WTC11 (cell line): ENCODE measurements at regions not wholly inside any gene's neighbourhood (a gene's known extent, or its start where the extent isn't known, plus 50 kb on each side); places are given as distances from the start of the nearest gene placed in this dataset.

Experiments
- ATAC-seq: fragments of 200-7000 bp; cut with Tn5 transposase; 2 replicates; pipeline ENCODE4 v1.10.0; 2021; ENCODE audit warnings: mild to moderate bottlenecking, moderate library complexity
- CTCF ChIA-PET: fragments of 300-600 bp; sonication (Branson Sonifier 250); formaldehyde crosslinking; loops from one replicate; lab custom pipeline; 2021; ENCODE audit warnings: antibody characterized with exemption; lab: Charles Lee
- POLR2A ChIA-PET: fragments of 350-600 bp; sonication (Branson Sonifier 250); formaldehyde crosslinking; loops from one replicate; lab custom pipeline; 2021; ENCODE audit warnings: antibody characterized with exemption; lab: Charles Lee
- DNase-seq: peaks from one replicate; pipeline ENCODE4 v3.0.0; 2021; ENCODE audit warnings: low spot score
- H3K27ac Mint-ChIP-seq: 2 replicates; pipeline ENCODE4 v1.8.0; 2021; ENCODE audit warnings: mixed read lengths
- H3K27me3 Mint-ChIP-seq: 2 replicates; pipeline ENCODE4 v1.8.0; 2021; ENCODE audit warnings: low read depth, mild to moderate bottlenecking, moderate library complexity, mixed read lengths
- H3K36me3 Mint-ChIP-seq: 2 replicates; pipeline ENCODE4 v1.8.0; 2021; ENCODE audit warnings: mixed read lengths
- H3K4me1 Mint-ChIP-seq: 2 replicates; pipeline ENCODE4 v1.8.0; 2022; ENCODE audit warnings: mixed read lengths
- H3K4me3 Mint-ChIP-seq: 2 replicates; pipeline ENCODE4 v1.8.0; 2021; ENCODE audit warnings: mild to moderate bottlenecking, moderate library complexity, mixed read lengths
- H3K9me3 Mint-ChIP-seq: 2 replicates; pipeline ENCODE4 v1.8.0; 2021; ENCODE audit warnings: mixed read lengths
- AR ChIP-seq: fragments of 250-450 bp; sonication (Bioruptor Pico); IDR thresholded peaks from 2 replicates; pipeline ENCODE4 v1.9.0; 2021; ENCODE audit warnings: mild to moderate bottlenecking
- ATF3 ChIP-seq: sonication (generic); formaldehyde crosslinking; conservative IDR thresholded peaks from 2 replicates; pipeline ENCODE4 v1.8.1; 2022; ENCODE audit warnings: mild to moderate bottlenecking, missing genetic modification reagents
- E2F1 ChIP-seq: sonication (generic); formaldehyde crosslinking; IDR thresholded peaks from 2 replicates; pipeline ENCODE4 v1.8.0; 2022; ENCODE audit warnings: mild to moderate bottlenecking, missing genetic modification reagents
- E2F4 ChIP-seq: sonication (generic); formaldehyde crosslinking; IDR thresholded peaks from 2 replicates; pipeline ENCODE4 v1.8.1; 2022; ENCODE audit warnings: low read depth, mild to moderate bottlenecking, moderate library complexity, missing genetic modification reagents, borderline replicate concordance
- ELF4 ChIP-seq: sonication (generic); formaldehyde crosslinking; IDR thresholded peaks from 2 replicates; pipeline ENCODE4 v1.8.1; 2022; ENCODE audit warnings: low read depth, mild to moderate bottlenecking, moderate library complexity, missing genetic modification reagents
- ESRRA ChIP-seq: sonication (generic); formaldehyde crosslinking; IDR thresholded peaks from 2 replicates; pipeline ENCODE4 v1.8.1; 2022; ENCODE audit warnings: mild to moderate bottlenecking, missing genetic modification reagents, borderline replicate concordance
- FOXK1 ChIP-seq: sonication (generic); formaldehyde crosslinking; IDR thresholded peaks from 2 replicates; pipeline ENCODE4 v1.8.0; 2022; ENCODE audit warnings: mild to moderate bottlenecking, moderate library complexity, missing genetic modification reagents
- FOXP1 ChIP-seq: sonication (generic); formaldehyde crosslinking; IDR thresholded peaks from 2 replicates; pipeline ENCODE4 v1.8.0; 2022; ENCODE audit warnings: missing genetic modification reagents, mild to moderate bottlenecking, moderate library complexity, borderline replicate concordance
- IRF1 ChIP-seq: sonication (generic); formaldehyde crosslinking; IDR thresholded peaks from 2 replicates; pipeline ENCODE4 v1.8.0; 2023; ENCODE audit warnings: missing genetic modification reagents
- JAZF1 ChIP-seq: fragments of 250-450 bp; sonication (Bioruptor Pico); IDR thresholded peaks from 2 replicates; pipeline ENCODE4 v1.9.0; 2021; ENCODE audit warnings: moderate library complexity, mild to moderate bottlenecking, inconsistent platforms
- JUN ChIP-seq: sonication (generic); formaldehyde crosslinking; IDR thresholded peaks from 2 replicates; pipeline ENCODE4 v1.8.0; 2023; ENCODE audit warnings: mild to moderate bottlenecking, missing genetic modification reagents
- KAT7 ChIP-seq: sonication (generic); formaldehyde crosslinking; IDR thresholded peaks from 2 replicates; pipeline ENCODE4 v1.8.1; 2023; ENCODE audit warnings: missing genetic modification reagents, mild to moderate bottlenecking, borderline replicate concordance
- NR3C1 ChIP-seq: sonication (generic); formaldehyde crosslinking; conservative IDR thresholded peaks from 2 replicates; pipeline ENCODE4 v1.8.1; 2023; ENCODE audit warnings: low read depth, mild to moderate bottlenecking, missing genetic modification reagents
- PRRX2 ChIP-seq: fragments of 250-450 bp; sonication (Bioruptor Pico); IDR thresholded peaks from 2 replicates; pipeline ENCODE4 v1.8.0; 2021; ENCODE audit warnings: mild to moderate bottlenecking
- RELA ChIP-seq: sonication (generic); formaldehyde crosslinking; IDR thresholded peaks from 2 replicates; pipeline ENCODE4 v1.8.1; 2022; ENCODE audit warnings: missing genetic modification reagents, mild to moderate bottlenecking, borderline replicate concordance
- SOX15 ChIP-seq: fragments of 250-450 bp; sonication (Bioruptor Pico); IDR thresholded peaks from 2 replicates; pipeline ENCODE4 v1.9.0; 2021; ENCODE audit warnings: mild to moderate bottlenecking
- STAT6 ChIP-seq: sonication (generic); formaldehyde crosslinking; conservative IDR thresholded peaks from 2 replicates; pipeline ENCODE4 v1.8.1; 2023; ENCODE audit warnings: mild to moderate bottlenecking, low read depth, missing genetic modification reagents, moderate library complexity
- TP53 ChIP-seq: sonication (generic); formaldehyde crosslinking; IDR thresholded peaks from 2 replicates; pipeline ENCODE4 v1.8.1; 2023; ENCODE audit warnings: mild to moderate bottlenecking, missing genetic modification reagents
- USF1 ChIP-seq: sonication (generic); formaldehyde crosslinking; IDR thresholded peaks from 2 replicates; pipeline ENCODE4 v1.8.0; 2022; ENCODE audit warnings: mild to moderate bottlenecking, missing genetic modification reagents
- ZBTB21 ChIP-seq: sonication (generic); formaldehyde crosslinking; IDR thresholded peaks from 2 replicates; pipeline ENCODE4 v1.8.1; 2023; ENCODE audit warnings: mild to moderate bottlenecking, missing genetic modification reagents, borderline replicate concordance
- ZNF512 ChIP-seq: sonication (generic); formaldehyde crosslinking; IDR thresholded peaks from 2 replicates; pipeline ENCODE4 v1.8.1; 2022; ENCODE audit warnings: missing genetic modification reagents, borderline replicate concordance

- peaks cover 73% of the 10 kb centered on the region for H3K9me3 Mint-ChIP-seq
- DNase-seq (no peak), ATAC-seq (no peak)
- CTCF ChIA-PET, result no interaction called here
- H3K4me1 Mint-ChIP-seq, result no peaks in the 10 kb centered on the region
- H3K27me3 Mint-ChIP-seq, result peaks cover 12% of the 10 kb centered on the region; the same call in 1 of the 2 replicates
- POLR2A ChIA-PET, result no interaction called here
- H3K4me3 Mint-ChIP-seq, result no peak overlapping the region
- H3K27ac Mint-ChIP-seq, result no peak overlapping the region
- H3K36me3 Mint-ChIP-seq, result peaks cover 68% of the 10 kb centered on the region
- TF ChIP-seq FOXP1 (CRISPR knock-in tag) (no peak), RELA (no peak), ZNF512 (CRISPR knock-in tag) (no peak), STAT6 (CRISPR knock-in tag) (no peak)
Observed at GRCh38 chr16:6926341-6926740, 406.3 kb upstream of the RBFOX1 start.

GRCh38 chr16:6918646-6919045, 414.0 kb upstream of the RBFOX1 start:
- ATAC-seq (no peak), DNase-seq (no peak)
- H3K4me1 Mint-ChIP-seq, result no peaks in the 10 kb centered on the region
- H3K9me3 Mint-ChIP-seq, result peaks cover 80% of the 10 kb centered on the region
- peaks cover 13% of the 10 kb centered on the region; the same call in 1 of the 2 replicates for H3K27me3 Mint-ChIP-seq
- ChIA-PET CTCF (no interaction called here), POLR2A (no interaction called here)
- H3K27ac Mint-ChIP-seq, result no peak overlapping the region
- H3K4me3 Mint-ChIP-seq, result no peak overlapping the region
- TF ChIP-seq IRF1 (no peak), JUN (CRISPR knock-in tag) (no peak), E2F4 (CRISPR knock-in tag) (no peak), ESRRA (no peak), JAZF1 (no peak), ATF3 (CRISPR knock-in tag) (no peak)
- H3K36me3 Mint-ChIP-seq, result peaks cover 78% of the 10 kb centered on the region

GRCh38 chr16:6916946-6917345, 415.7 kb upstream of the RBFOX1 start:
- no peak overlapping the region for H3K4me3 Mint-ChIP-seq
- H3K4me1 Mint-ChIP-seq, result no peaks in the 10 kb centered on the region
- H3K27ac Mint-ChIP-seq, result no peak overlapping the region
- H3K27me3 Mint-ChIP-seq, result peaks cover 11% of the 10 kb centered on the region; the same call in 1 of the 2 replicates
- peaks cover 82% of the 10 kb centered on the region for H3K36me3 Mint-ChIP-seq
- ChIA-PET CTCF (no interaction called here), POLR2A (no interaction called here)
- DNase-seq (no peak), ATAC-seq (no peak)
- H3K9me3 Mint-ChIP-seq, result peaks cover 84% of the 10 kb centered on the region
- no peak for TF ChIP-seq ZBTB21
- TF ChIP-seq TP53 (CRISPR knock-in tag), result no peak
- no peak for TF ChIP-seq KAT7 (CRISPR knock-in tag)
- no peak for TF ChIP-seq NR3C1
- TF ChIP-seq FOXK1 (CRISPR knock-in tag), result no peak
- no peak for TF ChIP-seq PRRX2
- no peak for TF ChIP-seq ELF4 (CRISPR knock-in tag)
- no peak for TF ChIP-seq ATF3 (CRISPR knock-in tag)
- no peak for TF ChIP-seq AR (CRISPR knock-in tag)
- no peak for TF ChIP-seq RELA
- no peak for TF ChIP-seq SOX15 (CRISPR knock-in tag)
- TF ChIP-seq FOXP1 (CRISPR knock-in tag), result no peak
- no peak for TF ChIP-seq E2F1
- no peak for TF ChIP-seq USF1
